ENCODE measurements at regions not wholly inside any gene's neighbourhood (a gene's known extent, or its start where the extent isn't known, plus 50 kb on each side); places are given as distances from the start of the nearest gene placed in this dataset.

- no peak for TF ChIP-seq ZNF140 (tag by site-specific recombination; IDR thresholded peaks at IDR 0.05)
These were observed 833.4 kb downstream of the LRRTM4 start (continued) for GRCh38 chr2:76688732-76689131.

DNA sequence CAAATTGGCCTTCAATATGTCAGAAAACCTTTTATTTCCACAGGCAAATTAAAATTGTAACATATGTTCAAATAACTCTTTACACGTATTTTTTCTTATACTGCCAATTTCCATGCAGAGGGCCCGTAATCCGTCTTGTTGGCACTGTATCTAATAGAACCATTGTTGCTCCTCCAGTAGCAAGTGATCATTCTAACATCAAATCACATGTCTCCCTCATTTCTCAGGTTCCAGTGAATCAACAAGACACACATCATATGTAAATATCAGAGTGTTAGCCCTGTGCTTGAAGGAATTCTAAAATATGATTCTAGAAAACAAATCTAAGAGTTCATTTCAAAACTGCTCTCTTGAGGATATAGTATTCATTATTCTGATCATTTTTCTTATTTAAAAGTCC lies 834.3 kb downstream of the LRRTM4 start:
- Histone ChIP-seq H3K4me1 (ENCODE audit: control insufficient read depth, insufficient read depth, low read length) (no peaks in the 10 kb centered on the region), H3K27ac (ENCODE audit: extremely low read depth, low read depth, low read length) (no peak overlapping the region), H3K4me3 (ENCODE audit: low read depth, low read length) (no peak overlapping the region), H3K36me3 (ENCODE audit: control insufficient read depth in 2 of 2, insufficient read depth in 1 of 2, low read length in 2 of 2) (no peaks in the 10 kb centered on the region), H3K9me3 (ENCODE audit: control insufficient read depth, insufficient read depth, low read depth, low read length) (no peaks in the 10 kb centered on the region)
- POLR2A ChIA-PET = no interaction called here
- CTCF ChIA-PET = no interaction called here
- TF ChIP-seq, protein P1, sequence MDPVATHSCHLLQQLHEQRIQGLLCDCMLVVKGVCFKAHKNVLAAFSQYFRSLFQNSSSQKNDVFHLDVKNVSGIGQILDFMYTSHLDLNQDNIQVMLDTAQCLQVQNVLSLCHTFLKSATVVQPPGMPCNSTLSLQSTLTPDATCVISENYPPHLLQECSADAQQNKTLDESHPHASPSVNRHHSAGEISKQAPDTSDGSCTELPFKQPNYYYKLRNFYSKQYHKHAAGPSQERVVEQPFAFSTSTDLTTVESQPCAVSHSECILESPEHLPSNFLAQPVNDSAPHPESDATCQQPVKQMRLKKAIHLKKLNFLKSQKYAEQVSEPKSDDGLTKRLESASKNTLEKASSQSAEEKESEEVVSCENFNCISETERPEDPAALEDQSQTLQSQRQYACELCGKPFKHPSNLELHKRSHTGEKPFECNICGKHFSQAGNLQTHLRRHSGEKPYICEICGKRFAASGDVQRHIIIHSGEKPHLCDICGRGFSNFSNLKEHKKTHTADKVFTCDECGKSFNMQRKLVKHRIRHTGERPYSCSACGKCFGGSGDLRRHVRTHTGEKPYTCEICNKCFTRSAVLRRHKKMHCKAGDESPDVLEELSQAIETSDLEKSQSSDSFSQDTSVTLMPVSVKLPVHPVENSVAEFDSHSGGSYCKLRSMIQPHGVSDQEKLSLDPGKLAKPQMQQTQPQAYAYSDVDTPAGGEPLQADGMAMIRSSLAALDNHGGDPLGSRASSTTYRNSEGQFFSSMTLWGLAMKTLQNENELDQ (tag by site-specific recombination; IDR thresholded peaks at IDR 0.05; ENCODE audit: low read depth) = no peak
- TF ChIP-seq, protein P2, sequence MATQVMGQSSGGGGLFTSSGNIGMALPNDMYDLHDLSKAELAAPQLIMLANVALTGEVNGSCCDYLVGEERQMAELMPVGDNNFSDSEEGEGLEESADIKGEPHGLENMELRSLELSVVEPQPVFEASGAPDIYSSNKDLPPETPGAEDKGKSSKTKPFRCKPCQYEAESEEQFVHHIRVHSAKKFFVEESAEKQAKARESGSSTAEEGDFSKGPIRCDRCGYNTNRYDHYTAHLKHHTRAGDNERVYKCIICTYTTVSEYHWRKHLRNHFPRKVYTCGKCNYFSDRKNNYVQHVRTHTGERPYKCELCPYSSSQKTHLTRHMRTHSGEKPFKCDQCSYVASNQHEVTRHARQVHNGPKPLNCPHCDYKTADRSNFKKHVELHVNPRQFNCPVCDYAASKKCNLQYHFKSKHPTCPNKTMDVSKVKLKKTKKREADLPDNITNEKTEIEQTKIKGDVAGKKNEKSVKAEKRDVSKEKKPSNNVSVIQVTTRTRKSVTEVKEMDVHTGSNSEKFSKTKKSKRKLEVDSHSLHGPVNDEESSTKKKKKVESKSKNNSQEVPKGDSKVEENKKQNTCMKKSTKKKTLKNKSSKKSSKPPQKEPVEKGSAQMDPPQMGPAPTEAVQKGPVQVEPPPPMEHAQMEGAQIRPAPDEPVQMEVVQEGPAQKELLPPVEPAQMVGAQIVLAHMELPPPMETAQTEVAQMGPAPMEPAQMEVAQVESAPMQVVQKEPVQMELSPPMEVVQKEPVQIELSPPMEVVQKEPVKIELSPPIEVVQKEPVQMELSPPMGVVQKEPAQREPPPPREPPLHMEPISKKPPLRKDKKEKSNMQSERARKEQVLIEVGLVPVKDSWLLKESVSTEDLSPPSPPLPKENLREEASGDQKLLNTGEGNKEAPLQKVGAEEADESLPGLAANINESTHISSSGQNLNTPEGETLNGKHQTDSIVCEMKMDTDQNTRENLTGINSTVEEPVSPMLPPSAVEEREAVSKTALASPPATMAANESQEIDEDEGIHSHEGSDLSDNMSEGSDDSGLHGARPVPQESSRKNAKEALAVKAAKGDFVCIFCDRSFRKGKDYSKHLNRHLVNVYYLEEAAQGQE (tag by site-specific recombination; IDR thresholded peaks at IDR 0.05) = no peak
- TF ChIP-seq ZNF16 (tag by site-specific recombination; IDR thresholded peaks at IDR 0.05; ENCODE audit: low read depth) (no peak), ZNF23 (tag by site-specific recombination; IDR thresholded peaks at IDR 0.05; ENCODE audit: borderline replicate concordance) (no peak), ZNF433 (tag by site-specific recombination; IDR thresholded peaks at IDR 0.05; ENCODE audit: low read depth) (no peak), ZNF548 (tag by site-specific recombination; IDR thresholded peaks at IDR 0.05) (no peak)
- TF ChIP-seq, protein P3, sequence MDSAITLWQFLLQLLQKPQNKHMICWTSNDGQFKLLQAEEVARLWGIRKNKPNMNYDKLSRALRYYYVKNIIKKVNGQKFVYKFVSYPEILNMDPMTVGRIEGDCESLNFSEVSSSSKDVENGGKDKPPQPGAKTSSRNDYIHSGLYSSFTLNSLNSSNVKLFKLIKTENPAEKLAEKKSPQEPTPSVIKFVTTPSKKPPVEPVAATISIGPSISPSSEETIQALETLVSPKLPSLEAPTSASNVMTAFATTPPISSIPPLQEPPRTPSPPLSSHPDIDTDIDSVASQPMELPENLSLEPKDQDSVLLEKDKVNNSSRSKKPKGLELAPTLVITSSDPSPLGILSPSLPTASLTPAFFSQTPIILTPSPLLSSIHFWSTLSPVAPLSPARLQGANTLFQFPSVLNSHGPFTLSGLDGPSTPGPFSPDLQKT (IDR thresholded peaks at IDR 0.05; ENCODE audit: borderline replicate concordance, low read depth, low read length) = no peak

GRCh38 chr2:76684756-76685155 lies 837.4 kb downstream of the LRRTM4 start:
- no peak overlapping the region for H3K4me3 ChIP-seq (ENCODE audit: low read depth, low read length)
- TF ChIP-seq ZNF654 (tag by site-specific recombination; IDR thresholded peaks at IDR 0.05; ENCODE audit: low read depth) (no peak), ZNF148 (tag by site-specific recombination; IDR thresholded peaks at IDR 0.05; ENCODE audit: borderline replicate concordance) (no peak), ZBTB1 (tag by site-specific recombination; IDR thresholded peaks at IDR 0.05) (no peak), ZNF792 (tag by site-specific recombination; IDR thresholded peaks at IDR 0.05) (no peak), ZBTB6 (tag by site-specific recombination; IDR thresholded peaks at IDR 0.05) (no peak), ZNF140 (tag by site-specific recombination; IDR thresholded peaks at IDR 0.05) (no peak), ZNF677 (tag by site-specific recombination; IDR thresholded peaks at IDR 0.05) (no peak), ZNF626 (tag by site-specific recombination; IDR thresholded peaks at IDR 0.05) (no peak), ZNF18 (tag by site-specific recombination; IDR thresholded peaks at IDR 0.05) (no peak)
- ChIA-PET CTCF (interaction anchor here (0.6 kb wide), 1 partner anchor 17 kb away, joined by 3 read pairs; no protein-coding TSS in a partner anchor), POLR2A (no interaction called here)
- H3K4me1 ChIP-seq (ENCODE audit: control insufficient read depth, insufficient read depth, low read length) = no peaks in the 10 kb centered on the region
- no peaks in the 10 kb centered on the region for H3K9me3 ChIP-seq (ENCODE audit: control insufficient read depth, insufficient read depth, low read depth, low read length)
- no peaks in the 10 kb centered on the region for H3K36me3 ChIP-seq (ENCODE audit: control insufficient read depth in 2 of 2, insufficient read depth in 1 of 2, low read length in 2 of 2)
- H3K27ac ChIP-seq (ENCODE audit: extremely low read depth, low read depth, low read length) = no peak overlapping the region

All from HEK293 (cell line).